GM12878 (cell line): ENCODE measurements at regions not wholly inside any gene's neighbourhood (a gene's known extent, or its start where the extent isn't known, plus 50 kb on each side); places are given as distances from the start of the nearest gene placed in this dataset.

Experiments
- ATF2 ChIP-seq: IDR thresholded peaks from 2 replicates; pipeline ENCODE4 v1.6.1; 2012; ENCODE audit warnings: low read length, inconsistent platforms
- HDAC6 ChIP-seq: fragments of 200-600 bp; sonication (generic); IDR thresholded peaks from one replicate; pipeline ENCODE4 v1.8.0; 2017; ENCODE audit warnings: antibody characterized with exemption; ENCODE audit not compliant: unreplicated experiment
- IRF5 ChIP-seq: fragments of 450-650 bp; IDR thresholded peaks from 2 replicates; pipeline ENCODE4 v1.6.1; 2017; ENCODE audit warnings: borderline replicate concordance
- KAT2A ChIP-seq: conservative IDR thresholded peaks from 2 replicates; pipeline ENCODE4 v1.6.1; 2011; ENCODE audit warnings: low read depth, low read length; ENCODE audit not compliant: control insufficient read depth
- MEF2A ChIP-seq: IDR thresholded peaks from 2 replicates; pipeline ENCODE4 v1.6.1; 2011; ENCODE audit warnings: low read depth, mild to moderate bottlenecking, low read length, moderate library complexity; ENCODE audit not compliant: insufficient read depth
- MYB ChIP-seq: fragments of 150-350 bp; IDR thresholded peaks from 2 replicates; pipeline ENCODE4 v1.6.1; 2014; ENCODE audit warnings: mild to moderate bottlenecking, low read depth, low read length, borderline replicate concordance
- POU2F2 ChIP-seq: IDR thresholded peaks from 3 replicates; pipeline ENCODE4 v1.6.1; 2011; ENCODE audit warnings: low read depth, mild to moderate bottlenecking, low read length, borderline replicate concordance
- RUNX3 ChIP-seq: IDR thresholded peaks from 2 replicates; pipeline ENCODE4 v1.6.1; 2012; ENCODE audit warnings: low read length, inconsistent platforms
- SPI1 ChIP-seq: IDR thresholded peaks from 2 replicates; pipeline ENCODE4 v1.6.1; 2011; ENCODE audit warnings: low read depth, mild to moderate bottlenecking, low read length, moderate library complexity, borderline replicate concordance; ENCODE audit not compliant: insufficient read depth
- USF2 ChIP-seq: IDR thresholded peaks from 2 replicates; pipeline ENCODE4 v1.6.1; 2011; ENCODE audit warnings: low read depth, low read length, improper control_type of control experiment, borderline replicate concordance

GRCh38 chr7:26096136-26096535 is 55.9 kb upstream of the NFE2L3 start (continued):
- TF ChIP-seq USF2: no peak
- TF ChIP-seq MYB: no peak
- TF ChIP-seq HDAC6: no peak
- TF ChIP-seq IRF5: no peak
- no peak for TF ChIP-seq ATF2
- TF ChIP-seq RUNX3: no peak
- no peak for TF ChIP-seq MEF2A
- no peak for TF ChIP-seq POU2F2
- no peak for TF ChIP-seq SPI1
- no peak for TF ChIP-seq KAT2A
